GM18517 (cell line): ENCODE measurements at regions not wholly inside any gene's neighbourhood (a gene's known extent, or its start where the extent isn't known, plus 50 kb on each side); places are given as distances from the start of the nearest gene placed in this dataset.

ENCODE experiments used
- ATAC-seq: cut with Tn5 transposase; IDR thresholded peaks from one replicate; pipeline ENCODE4 v1.9.1; 2021; ENCODE audit warnings: mild to moderate bottlenecking, moderate library complexity; ENCODE audit not compliant: unreplicated experiment

GRCh38 chr5:61820836-61821235 is 485.2 kb upstream of the KIF2A start:
- no peak for ATAC-seq

GRCh38 chr5:61821561-61821960 is 484.4 kb upstream of the KIF2A start:
- ATAC-seq: no peak

GRCh38 chr5:61822584-61822983 is 483.4 kb upstream of the KIF2A start:
- ATAC-seq: no peak

- ATAC-seq: no peak
Observed at GRCh38 chr5:61823065-61823464, 482.9 kb upstream of the KIF2A start.

- no peak for ATAC-seq
Observed at GRCh38 chr5:61823781-61824180, 482.2 kb upstream of the KIF2A start.

GRCh38 chr5:61824396-61824795 is 481.6 kb upstream of the KIF2A start:
- no peak for ATAC-seq

- no peak for ATAC-seq
Observed at GRCh38 chr5:61827445-61827975, 478.5 kb upstream of the KIF2A start.

- no peak for ATAC-seq
Observed at GRCh38 chr5:61828856-61829255, 477.1 kb upstream of the KIF2A start.

- ATAC-seq: no peak
Observed at GRCh38 chr5:61831736-61832135, 474.3 kb upstream of the KIF2A start.

GRCh38 chr5:61837788-61838187 is 468.2 kb upstream of the KIF2A start:
- ATAC-seq: no peak

GRCh38 chr5:61840361-61840760 is 465.6 kb upstream of the KIF2A start:
- ATAC-seq: no peak

GRCh38 chr5:61842840-61843239 is 463.2 kb upstream of the KIF2A start:
- no peak for ATAC-seq

- no peak for ATAC-seq
Observed at GRCh38 chr5:61850696-61851095, 455.3 kb upstream of the KIF2A start.

GRCh38 chr5:61854531-61854930 is 451.5 kb upstream of the KIF2A start:
- ATAC-seq: no peak

- ATAC-seq: no peak
Observed at GRCh38 chr5:61860978-61861377, 445.0 kb upstream of the KIF2A start.

- ATAC-seq: peak; percentile 83
Observed at GRCh38 chr5:61866930-61867329, 439.1 kb upstream of the KIF2A start.

GRCh38 chr5:61869333-61869732 is 436.7 kb upstream of the KIF2A start:
- ATAC-seq: no peak

- ATAC-seq: no peak
Observed at GRCh38 chr5:61878471-61878870, 427.5 kb upstream of the KIF2A start.

GRCh38 chr5:61881821-61882487 is 424.1 kb upstream of the KIF2A start:
- ATAC-seq: no peak

- ATAC-seq: no peak
Observed at GRCh38 chr5:61882901-61883500, 423.0 kb upstream of the KIF2A start.

- no peak for ATAC-seq
Observed at GRCh38 chr5:61884252-61884855, 421.7 kb upstream of the KIF2A start.

GRCh38 chr5:61886214-61886613 is 419.8 kb upstream of the KIF2A start:
- no peak for ATAC-seq
